Stomach (tissue), 8 donors: ENCODE measurements at regions not wholly inside any gene's neighbourhood (a gene's known extent, or its start where the extent isn't known, plus 50 kb on each side); places are given as distances from the start of the nearest gene placed in this dataset.

Source experiments
- DNase-seq, 2 donors: peaks; one replicate each; pipeline versions ENCODE4 v3.0.0 to v3.0.0-alpha.2; 2013 to 2019
- H3K27ac ChIP-seq, 5 donors: fragments of 200-600 bp in 4 of 5; sonication (generic) in 4 of 5; one replicate each; pipeline ENCODE4 v1.5.1; 2013 to 2019; ENCODE audit warnings: mild to moderate bottlenecking in 1 of 5, moderate library complexity in 1 of 5
- H3K27me3 ChIP-seq, 3 donors: fragments of 200-600 bp; sonication (generic); one replicate each; pipeline ENCODE4 v1.5.1; 2017 to 2019; ENCODE audit warnings: mixed run types in 1 of 3
- H3K36me3 ChIP-seq, 4 donors: fragments of 200-600 bp; sonication (generic); 1 replicate in 3 of 4; 2 replicates in 1 of 4; pipeline ENCODE4 v1.5.1; 2016 to 2019
- H3K4me1 ChIP-seq, 4 donors: fragments of 200-600 bp; sonication (generic); one replicate each; pipeline ENCODE4 v1.5.1; 2016 to 2019
- H3K4me3 ChIP-seq, 4 donors: fragments of 200-600 bp; sonication (generic) in 3 of 4; one replicate each; pipeline ENCODE4 v1.5.1; 2016 to 2019; ENCODE audit warnings: mild to moderate bottlenecking in 1 of 4
- H3K9me3 ChIP-seq, 4 donors: fragments of 200-600 bp; sonication (generic); one replicate each; pipeline ENCODE4 v1.5.1; 2016 to 2019
- EP300 ChIP-seq: sonication (generic); formaldehyde crosslinking; IDR thresholded peaks from one replicate; pipeline ENCODE4 v1.6.1; 2017; ENCODE audit warnings: antibody characterized with exemption
- POLR2A ChIP-seq, 4 donors: fragments of 450-650 bp; IDR thresholded peaks; one replicate each; pipeline ENCODE4 v1.6.1; 2016; ENCODE audit warnings: antibody characterized with exemption in 4 of 4, control low read depth in 2 of 4, mild to moderate bottlenecking in 1 of 4, moderate library complexity in 1 of 4
- POLR2AphosphoS5 ChIP-seq, 3 donors: sonication (generic); formaldehyde crosslinking; IDR thresholded peaks; one replicate each; pipeline ENCODE4 v1.6.1; 2016; ENCODE audit warnings: antibody characterized with exemption in 3 of 3
- WGBS, 5 donors: extraction: QIAGEN DNeasy Blood & Tissue Kit in 3 of 5; methylation state at CpG; one replicate each; pipeline versions ENCODE4 v1.1.5 to v1.1.7; 2013 to 2018; 5-methylcytosine and 5-hydroxymethylcytosine counted together
- intact Hi-C: fragments of 100-400 bp; cut with DNase I; formaldehyde crosslinking; loops from one replicate; pipeline ENCODE4 v1.15.1; 2023; ENCODE audit warnings: low total_unique reads
- TF ChIP-seq, protein P1 (sequence below), 7 experiments: fragments of 450-650 bp in 4 of 7; fragments of 200-600 bp in 3 of 7; sonication (generic) in 3 of 7; IDR thresholded peaks; one replicate each; pipeline ENCODE4 v1.5.1; 2016 to 2019; ENCODE audit warnings: antibody characterized with exemption in 7 of 7, control low read depth in 2 of 7, mild to moderate bottlenecking in 1 of 7
- donor health status: healthy with polysubstance abuse.
- donor health status: Bipolar disorder and iron deficiency.
- donor health status: healthy.

- intact Hi-C loops = no loop called here
- no peak overlapping the region for H3K4me3 ChIP-seq
Measured at GRCh38 chr4:123343400-123344041, 53.1 kb upstream of the SPRY1 start.

DNA sequence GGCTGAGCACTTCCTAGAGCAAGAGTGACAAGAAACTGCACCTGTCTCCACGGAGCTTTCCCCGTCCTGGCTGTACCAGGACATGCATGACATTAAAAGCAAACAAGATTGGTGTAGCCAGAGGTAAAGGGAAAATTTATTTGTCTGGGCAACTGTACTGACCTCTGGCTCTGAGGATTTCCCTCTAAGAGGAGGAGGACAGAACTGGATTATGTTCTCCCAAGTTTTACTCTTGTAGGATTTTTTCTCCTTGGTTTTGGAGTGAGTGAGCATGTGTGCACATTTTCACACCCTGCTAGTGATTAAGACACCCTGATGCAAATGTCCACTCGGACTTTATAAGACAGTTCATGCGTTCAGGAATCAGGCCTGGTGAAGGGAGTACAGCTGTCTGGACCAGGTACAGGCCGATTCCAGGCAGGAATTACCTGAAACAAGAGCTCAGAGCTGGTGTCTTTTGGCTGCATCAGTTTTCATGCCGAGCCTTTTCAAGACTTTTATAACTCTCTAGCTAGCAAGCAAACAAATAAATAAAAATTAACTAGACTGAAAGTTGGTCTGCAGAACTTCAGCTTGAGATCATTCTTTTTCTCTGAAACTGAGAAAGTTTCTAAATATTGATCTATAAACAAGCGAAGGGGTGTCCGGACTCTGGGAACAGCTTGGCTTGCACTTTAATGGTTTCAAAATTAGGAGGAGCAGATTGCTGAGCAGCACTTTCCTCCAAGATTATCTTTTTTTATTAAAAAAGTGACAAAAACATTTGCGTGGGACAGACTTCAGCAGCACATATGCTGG, 51.3 kb upstream of the SPRY1 start:
- 44 to 59% (median 57%) methylated on average over 9 of the region's 9 CpGs for WGBS, 5 donors
- Histone ChIP-seq H3K4me1 (peaks cover 0 to 25% (median 9%) of the 10 kb centered on the region in 4 donors), H3K27ac (no peak overlapping the region), H3K4me3 (no peak overlapping the region), H3K27me3 (no peaks in the 10 kb centered on the region), H3K36me3 (no peaks in the 10 kb centered on the region), H3K9me3 (no peaks in the 10 kb centered on the region)
- DNase-seq = no peak
- TF ChIP-seq EP300 = no peak
- TF ChIP-seq, protein P1, sequence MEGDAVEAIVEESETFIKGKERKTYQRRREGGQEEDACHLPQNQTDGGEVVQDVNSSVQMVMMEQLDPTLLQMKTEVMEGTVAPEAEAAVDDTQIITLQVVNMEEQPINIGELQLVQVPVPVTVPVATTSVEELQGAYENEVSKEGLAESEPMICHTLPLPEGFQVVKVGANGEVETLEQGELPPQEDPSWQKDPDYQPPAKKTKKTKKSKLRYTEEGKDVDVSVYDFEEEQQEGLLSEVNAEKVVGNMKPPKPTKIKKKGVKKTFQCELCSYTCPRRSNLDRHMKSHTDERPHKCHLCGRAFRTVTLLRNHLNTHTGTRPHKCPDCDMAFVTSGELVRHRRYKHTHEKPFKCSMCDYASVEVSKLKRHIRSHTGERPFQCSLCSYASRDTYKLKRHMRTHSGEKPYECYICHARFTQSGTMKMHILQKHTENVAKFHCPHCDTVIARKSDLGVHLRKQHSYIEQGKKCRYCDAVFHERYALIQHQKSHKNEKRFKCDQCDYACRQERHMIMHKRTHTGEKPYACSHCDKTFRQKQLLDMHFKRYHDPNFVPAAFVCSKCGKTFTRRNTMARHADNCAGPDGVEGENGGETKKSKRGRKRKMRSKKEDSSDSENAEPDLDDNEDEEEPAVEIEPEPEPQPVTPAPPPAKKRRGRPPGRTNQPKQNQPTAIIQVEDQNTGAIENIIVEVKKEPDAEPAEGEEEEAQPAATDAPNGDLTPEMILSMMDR (IDR thresholded peaks at IDR 0.05) = no peak
- no peak for TF ChIP-seq POLR2AphosphoS5 (IDR thresholded peaks at IDR 0.05)
- TF ChIP-seq POLR2A (IDR thresholded peaks at IDR 0.05) = no peak
- intact Hi-C loops = no loop called here

More at GRCh38 chr4:123343400-123344041, 53.1 kb upstream of the SPRY1 start:
- H3K27me3 ChIP-seq = no peaks in the 10 kb centered on the region
- TF ChIP-seq EP300 (no peak), POLR2AphosphoS5 (IDR thresholded peaks at IDR 0.05) (peak in 1 of 3 donors; percentile 7)
- TF ChIP-seq, protein P1 (IDR thresholded peaks at IDR 0.05) = no peak
- no peak for DNase-seq
- no peaks in the 10 kb centered on the region for H3K9me3 ChIP-seq
- H3K4me1 ChIP-seq = peaks cover 0 to 20% (median 5%) of the 10 kb centered on the region in 4 donors
- 85 to 92% (median 90%) methylated on average over 13 of the region's 13 CpGs for WGBS, 5 donors
- no peaks in the 10 kb centered on the region for H3K36me3 ChIP-seq
- H3K27ac ChIP-seq = peak overlapping the region in 4 of 5 donors; percentile 3 to 80 (median 56)

GRCh38 chr4:123345935-123346300, 50.7 kb upstream of the SPRY1 start:
- intact Hi-C loops = no loop called here
- H3K9me3 ChIP-seq = no peaks in the 10 kb centered on the region
- H3K27ac ChIP-seq = no peak overlapping the region
- H3K36me3 ChIP-seq = no peaks in the 10 kb centered on the region
- H3K4me3 ChIP-seq = no peak overlapping the region
- 66 to 72% (median 72%) methylated on average over 3 of the region's 3 CpGs for WGBS, 5 donors
- TF ChIP-seq POLR2A (IDR thresholded peaks at IDR 0.05) (no peak), POLR2AphosphoS5 (IDR thresholded peaks at IDR 0.05) (no peak), EP300 (no peak)
- TF ChIP-seq, protein P1 (IDR thresholded peaks at IDR 0.05) = no peak
- no peaks in the 10 kb centered on the region for H3K27me3 ChIP-seq
- peaks cover 0 to 25% (median 9%) of the 10 kb centered on the region in 4 donors for H3K4me1 ChIP-seq
- no peak for DNase-seq

- H3K27me3 ChIP-seq = no peaks in the 10 kb centered on the region
- H3K4me3 ChIP-seq = no peak overlapping the region
- 59 to 80% (median 75%) methylated on average over 7 of the region's 7 CpGs for WGBS, 5 donors
- peaks cover 0 to 25% (median 9%) of the 10 kb centered on the region in 4 donors for H3K4me1 ChIP-seq
- DNase-seq = no peak
- no peak overlapping the region for H3K27ac ChIP-seq
- no peak for TF ChIP-seq POLR2A (IDR thresholded peaks at IDR 0.05)
- TF ChIP-seq, protein P1 (IDR thresholded peaks at IDR 0.05) = no peak
- TF ChIP-seq POLR2AphosphoS5 (IDR thresholded peaks at IDR 0.05) = no peak
- TF ChIP-seq EP300 = no peak
- intact Hi-C loops = no loop called here
- no peaks in the 10 kb centered on the region for H3K36me3 ChIP-seq
- H3K9me3 ChIP-seq = no peaks in the 10 kb centered on the region
Measured at GRCh38 chr4:123346330-123346940, 50.2 kb upstream of the SPRY1 start.
